NCI-H2107 treated with DMSO at 0.1 percent for 48 hours (cell line): ENCODE measurements at regions not wholly inside any gene's neighbourhood (a gene's known extent, or its start where the extent isn't known, plus 50 kb on each side); places are given as distances from the start of the nearest gene placed in this dataset.

Experiments
- DNase-seq: peaks from one replicate; lab custom pipeline; 2025; ENCODE audit not compliant: unreplicated experiment; lab: John Stamatoyannopoulos, UW

DNA sequence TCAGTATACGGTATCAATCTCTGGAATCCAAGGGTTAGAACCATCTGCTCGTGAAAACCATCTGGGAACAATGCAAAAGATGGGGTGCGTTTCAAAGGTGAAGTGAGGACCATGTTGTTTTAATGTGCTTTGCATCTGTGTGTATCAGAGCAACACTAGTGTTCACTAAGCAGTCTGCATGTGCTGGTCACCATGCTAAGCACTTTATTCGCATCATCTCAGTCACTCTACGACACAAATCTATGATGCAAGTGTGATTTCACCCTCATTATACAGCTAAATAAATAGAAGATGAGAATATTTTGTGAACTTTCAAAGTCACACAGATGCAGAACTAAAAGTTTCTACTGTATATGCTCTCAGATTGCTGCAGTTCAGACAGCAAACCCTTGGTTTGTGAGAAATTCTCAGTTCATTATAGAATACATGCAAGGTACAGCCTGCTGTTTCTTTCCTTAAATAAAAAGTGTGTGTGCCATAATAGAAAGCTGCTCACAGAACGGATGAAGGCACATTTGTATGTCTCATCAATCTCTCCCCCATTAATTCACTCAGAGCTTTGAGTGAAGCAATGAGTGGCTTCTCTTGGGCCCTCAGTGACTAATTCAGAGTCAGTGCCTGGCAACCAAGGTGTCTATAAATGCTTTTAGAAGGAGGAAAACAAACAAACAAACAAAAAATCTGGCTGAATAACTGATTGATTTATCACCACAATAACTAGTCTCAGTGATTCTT lies 652.8 kb upstream of the SOX11 start:
- no peak for DNase-seq

DNA sequence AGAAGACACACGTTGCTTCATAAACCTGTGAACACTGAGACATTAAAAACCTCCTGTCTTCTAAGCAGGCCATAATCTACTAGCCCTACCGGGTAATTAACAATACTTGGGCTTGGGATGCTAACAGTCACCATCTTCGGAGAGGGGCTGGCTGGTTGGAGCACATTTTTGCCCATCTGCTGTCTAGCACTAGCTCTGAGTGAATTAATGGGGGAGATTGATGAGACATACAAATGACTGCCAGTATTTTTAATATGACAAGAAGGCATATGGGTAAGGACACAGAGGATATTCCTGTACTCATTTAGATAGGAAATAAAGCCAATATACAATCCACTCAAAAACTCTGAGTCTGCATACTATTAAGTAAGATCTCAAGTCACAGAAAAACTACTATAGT lies 651.6 kb upstream of the SOX11 start:
- DNase-seq = no peak

DNA sequence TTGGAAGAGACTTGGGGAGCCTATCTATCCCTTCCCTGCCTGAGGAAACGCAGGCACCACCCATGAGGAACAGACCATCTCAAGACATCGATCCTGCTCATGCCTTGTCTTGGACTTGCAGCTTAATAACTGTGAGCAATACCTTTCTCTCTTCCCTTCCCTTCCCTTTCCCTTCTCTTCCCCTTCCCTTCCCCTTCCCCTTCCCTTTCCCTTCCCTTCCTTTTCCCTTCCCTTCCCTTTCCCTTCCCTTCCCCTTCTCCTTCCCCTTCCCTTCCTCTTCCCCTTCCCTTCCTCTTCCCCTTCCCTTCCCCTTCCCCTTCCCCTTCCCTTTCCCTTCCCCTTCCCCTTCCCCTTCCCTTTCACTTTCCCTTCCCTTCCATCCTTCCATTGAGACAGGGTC lies 650.7 kb upstream of the SOX11 start:
- no peak for DNase-seq

DNA sequence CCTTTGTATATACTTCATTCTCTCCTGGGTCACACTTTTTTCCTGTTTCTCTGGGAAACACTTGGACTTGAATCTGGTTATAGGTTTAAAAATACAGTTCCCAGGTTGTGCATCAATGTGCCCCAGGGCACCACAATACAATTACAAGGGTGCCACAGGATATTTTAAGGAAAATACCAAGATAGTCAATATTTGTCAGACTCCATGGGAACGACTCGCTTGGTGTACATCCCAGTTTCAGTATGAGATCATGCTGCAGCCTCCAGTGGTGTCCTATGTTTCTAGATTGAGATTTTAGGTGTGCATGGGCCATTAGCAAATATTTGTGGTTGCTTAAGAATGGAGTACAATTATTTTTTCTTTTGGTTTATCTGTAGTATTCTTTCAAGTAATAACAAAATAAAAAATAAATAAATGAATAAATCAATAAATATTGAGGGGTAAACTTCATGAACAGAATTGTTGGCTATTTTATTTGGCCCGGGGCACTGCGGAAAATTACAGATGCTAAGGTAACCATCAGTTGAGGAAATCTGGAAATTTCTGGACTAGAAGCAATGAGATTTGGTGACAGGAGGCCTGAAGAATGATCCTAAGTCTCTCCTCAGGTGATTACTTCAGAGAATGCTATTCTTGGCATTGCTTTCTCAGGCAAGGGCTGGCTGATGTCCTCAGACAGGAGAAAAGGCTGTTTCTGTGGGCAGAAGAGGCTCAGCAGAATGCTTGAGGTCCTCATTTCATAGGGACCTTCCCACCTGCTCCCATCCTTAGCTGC lies 649.3 kb upstream of the SOX11 start:
- no peak for DNase-seq

DNA sequence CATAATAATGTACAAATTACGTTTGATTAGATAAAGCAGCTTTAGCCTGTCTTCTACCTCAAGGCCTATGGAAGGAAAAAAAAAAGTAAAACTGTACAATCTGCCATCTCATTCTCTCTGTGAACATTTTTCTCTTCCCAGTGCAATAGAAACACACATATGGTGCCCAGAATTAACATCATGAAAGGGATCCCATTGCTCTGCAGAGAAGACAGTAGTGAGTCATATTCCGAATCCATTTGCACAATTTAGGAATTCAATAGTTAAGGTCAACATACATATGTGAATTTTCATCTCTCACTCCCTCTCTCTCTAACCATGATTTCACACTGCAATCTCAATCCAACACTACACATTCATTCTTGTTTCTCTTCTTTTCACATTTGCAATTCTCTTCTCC lies 640.9 kb upstream of the SOX11 start:
- no peak for DNase-seq

DNA sequence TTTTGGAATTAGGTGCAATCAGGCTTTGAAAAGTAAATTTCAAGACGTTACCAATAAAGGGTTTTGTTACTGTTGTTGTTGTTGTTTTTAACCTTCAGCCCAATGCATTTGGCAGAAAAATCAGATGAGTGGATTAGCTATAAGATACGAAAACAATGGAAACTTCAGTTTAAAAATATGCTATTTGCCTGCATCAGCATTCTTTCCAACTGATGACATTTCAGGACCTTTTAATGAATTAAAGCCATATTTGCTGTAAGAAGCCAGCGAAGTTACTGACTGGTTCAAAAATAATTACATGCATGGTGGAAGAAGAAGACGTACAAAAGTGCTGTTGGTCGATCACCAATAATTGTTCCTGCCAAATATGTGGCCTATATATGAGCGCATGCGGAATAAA lies 639.3 kb upstream of the SOX11 start:
- DNase-seq = no peak

DNA sequence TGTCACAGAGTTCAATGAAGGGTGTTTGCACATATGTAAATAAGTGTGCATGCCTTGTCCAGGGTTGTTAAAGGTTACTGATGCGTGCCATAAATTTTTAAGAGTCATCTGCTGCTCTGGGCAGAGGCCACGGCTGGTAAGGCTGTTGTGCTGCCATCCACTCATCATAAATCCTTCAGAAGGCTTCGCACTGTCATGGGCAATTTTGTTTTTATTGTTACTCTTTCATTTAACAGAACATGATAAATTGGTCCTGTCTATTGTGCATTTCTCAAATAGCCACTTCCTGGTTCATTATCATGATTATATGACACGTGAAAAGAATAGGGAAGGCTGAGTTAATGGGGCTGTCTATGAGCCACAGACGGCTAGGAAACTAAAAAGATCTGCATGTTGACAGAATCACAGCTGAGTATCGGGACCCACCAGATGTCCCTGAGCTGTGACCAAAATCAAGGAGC lies 634.3 kb upstream of the SOX11 start:
- DNase-seq = peak; percentile 98

DNA sequence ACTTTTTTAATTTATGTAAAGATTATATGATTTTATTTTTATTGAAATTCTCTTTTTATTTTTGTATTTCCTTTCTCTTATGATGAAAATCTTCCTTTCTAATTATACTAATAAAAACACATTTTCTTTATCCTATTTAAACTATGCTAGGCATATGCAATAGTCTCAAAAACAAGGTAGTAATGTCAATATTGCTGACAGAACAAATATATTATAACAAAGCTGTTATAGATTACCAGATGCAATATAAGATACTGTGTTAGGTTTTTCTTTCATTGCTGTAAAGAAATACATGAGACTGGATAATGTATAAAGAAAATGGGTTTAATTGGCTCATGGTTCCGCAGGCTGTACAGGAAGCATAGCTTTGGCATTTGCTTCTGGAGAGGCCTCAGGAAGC lies 631.2 kb upstream of the SOX11 start:
- no peak for DNase-seq

DNA sequence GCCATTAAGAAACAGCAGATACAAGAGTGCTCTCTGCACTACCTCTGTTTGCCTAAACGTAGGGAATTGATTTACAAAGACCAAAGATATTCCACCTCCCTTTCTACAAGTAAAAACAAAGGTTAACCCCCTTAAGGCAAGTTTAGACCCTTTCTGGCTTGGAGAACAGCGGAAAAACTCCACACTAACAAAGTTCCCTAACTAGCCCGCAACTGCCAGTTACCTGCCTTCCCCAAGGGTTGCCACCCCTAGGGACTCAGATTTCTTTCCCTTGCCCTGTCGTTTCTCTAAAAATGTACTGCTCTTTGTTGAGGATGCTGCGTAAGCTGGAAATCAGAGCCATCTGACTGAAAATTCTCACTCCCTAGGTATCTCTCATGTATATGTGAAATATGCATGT lies 627.5 kb upstream of the SOX11 start:
- DNase-seq = no peak

DNA sequence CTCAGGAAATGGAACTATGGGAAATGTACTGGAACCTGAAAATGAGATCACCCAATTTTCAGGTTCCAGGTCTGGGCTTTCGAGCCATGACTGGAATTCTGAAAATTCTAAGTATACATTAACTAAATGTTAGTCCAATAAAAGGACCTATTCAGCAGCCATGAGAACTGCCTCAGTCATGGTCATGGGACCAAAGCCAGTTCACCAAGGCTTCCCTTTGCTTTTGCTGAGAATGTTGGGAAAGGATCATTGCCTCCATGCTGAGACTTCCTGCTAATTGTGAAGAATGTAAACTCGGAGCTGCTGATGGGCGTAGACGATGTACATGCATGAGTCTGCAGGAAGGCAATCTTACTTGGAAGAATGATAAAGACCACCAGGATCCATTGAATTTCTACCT lies 624.4 kb upstream of the SOX11 start:
- DNase-seq = no peak

DNA sequence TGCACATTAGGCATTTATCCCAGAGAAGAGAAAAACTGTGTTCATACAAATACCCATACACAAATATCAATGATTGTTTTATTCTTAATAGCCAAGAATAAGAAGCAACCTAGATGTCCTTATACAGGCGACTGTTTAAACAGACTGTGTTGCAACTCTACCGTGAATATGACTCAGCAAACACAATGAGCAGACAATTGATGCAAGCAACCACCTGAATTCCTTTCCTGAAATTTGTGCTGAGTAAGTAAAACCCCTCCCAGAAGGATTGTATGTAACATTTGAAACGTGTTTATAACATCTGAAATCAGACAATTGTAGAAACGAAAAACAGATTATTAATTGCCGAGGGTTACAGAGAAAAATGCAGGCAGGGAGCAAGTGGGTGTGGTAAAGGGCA lies 621.9 kb upstream of the SOX11 start:
- peak; percentile 3 for DNase-seq

DNA sequence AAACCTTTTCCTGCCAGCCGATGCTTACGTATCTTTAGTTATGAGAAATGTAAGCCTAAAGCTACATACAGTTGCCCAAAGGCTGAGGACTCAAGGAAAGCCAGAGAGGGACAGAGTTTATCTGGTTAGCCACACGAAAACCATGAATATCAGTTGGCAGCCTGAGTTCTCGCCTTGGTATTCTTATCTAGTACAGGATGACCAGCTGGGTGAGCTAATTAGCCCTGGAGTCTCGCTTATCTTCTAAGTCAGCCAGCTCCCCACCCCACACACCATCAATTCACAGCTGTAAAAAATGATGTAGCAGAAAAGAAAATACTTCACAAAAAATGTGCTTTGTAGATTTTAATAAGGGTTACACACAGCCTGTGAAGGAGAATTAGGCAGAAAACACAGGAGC lies 617.5 kb upstream of the SOX11 start:
- DNase-seq = no peak

DNA sequence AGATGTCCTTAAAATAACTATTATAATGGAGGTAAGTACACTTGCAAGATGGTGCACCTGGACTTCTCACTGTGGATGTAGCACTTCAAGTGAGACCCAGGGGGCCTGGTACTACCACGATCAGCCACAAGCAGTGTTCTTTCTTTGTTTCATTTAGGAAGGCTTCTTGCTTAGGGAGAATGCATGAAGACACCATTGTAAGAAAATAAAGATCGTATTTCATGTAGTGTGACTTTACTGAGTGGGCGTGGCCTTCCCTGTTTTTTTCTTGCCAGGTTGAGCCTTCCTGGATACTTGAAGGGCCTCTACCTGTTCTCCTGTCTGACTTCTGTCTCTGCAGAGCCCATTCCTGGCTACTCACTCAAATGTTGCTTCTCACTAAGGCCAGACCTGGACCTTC lies 615.6 kb upstream of the SOX11 start:
- peak; percentile 89 for DNase-seq

DNA sequence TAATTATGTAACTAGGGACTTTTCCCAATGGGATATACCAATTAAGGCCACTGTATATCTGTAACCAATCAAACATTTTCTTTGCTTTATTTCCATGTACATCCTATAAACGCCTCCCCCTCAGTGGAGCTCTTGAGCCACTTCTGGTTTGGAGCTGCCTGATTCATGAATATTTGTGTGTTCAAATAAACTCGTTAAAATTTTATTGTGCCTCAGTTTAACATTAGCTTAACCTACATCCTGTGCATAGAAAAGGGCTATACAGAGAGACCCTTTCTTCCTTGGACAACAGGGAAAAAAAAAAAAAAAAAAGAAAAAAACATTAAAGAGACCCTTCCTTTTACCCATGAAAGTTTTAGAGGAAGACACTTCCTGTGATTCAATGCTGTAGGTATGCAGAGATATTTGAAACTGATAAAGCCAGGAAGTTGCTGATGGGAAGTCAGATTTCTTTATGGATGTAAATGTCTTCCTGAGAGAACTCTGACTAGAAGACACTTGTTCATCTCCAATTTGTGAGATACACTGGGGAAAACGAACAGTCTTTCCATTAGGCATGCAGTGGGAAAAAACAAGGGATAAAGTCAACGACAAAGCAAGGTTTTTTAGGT lies 614.6 kb upstream of the SOX11 start:
- peak; percentile 6 for DNase-seq

DNA sequence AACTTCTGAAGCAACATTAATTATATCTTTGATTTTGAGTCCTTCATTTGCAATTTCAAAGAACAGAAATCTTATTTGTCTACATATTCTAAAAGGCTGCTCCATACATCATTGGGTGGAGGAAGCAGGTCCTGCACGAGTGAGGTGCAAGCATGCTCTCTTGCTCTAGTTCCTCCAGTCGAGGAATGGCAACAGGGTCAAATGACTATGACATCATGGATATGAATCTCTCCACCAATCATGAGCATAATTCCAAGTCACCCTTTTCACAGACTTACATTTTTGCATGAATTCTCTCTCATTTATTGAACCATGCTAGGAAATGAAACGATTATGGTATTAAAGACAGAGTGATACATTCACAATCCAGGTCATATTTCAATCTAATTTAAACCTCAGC lies 608.8 kb upstream of the SOX11 start:
- DNase-seq = no peak

DNA sequence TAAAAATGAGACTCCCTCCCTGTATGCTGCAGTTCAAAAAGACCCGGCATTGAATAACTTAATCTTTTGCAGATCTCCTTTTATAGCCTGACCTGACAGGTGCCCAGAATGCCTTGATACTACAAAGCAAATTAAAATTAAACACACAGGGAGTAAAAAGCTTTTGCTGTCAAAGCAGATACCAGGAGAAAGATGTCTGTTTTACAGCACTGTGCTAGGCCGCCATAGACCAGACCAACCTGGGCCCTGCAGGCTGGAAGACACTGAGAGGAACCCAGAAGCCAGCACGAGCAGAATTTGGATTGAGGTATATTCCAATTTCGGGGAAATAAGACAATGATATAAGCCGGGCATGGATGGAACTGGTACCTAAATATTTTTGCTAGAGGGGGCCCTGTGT lies 602.8 kb upstream of the SOX11 start:
- no peak for DNase-seq

DNA sequence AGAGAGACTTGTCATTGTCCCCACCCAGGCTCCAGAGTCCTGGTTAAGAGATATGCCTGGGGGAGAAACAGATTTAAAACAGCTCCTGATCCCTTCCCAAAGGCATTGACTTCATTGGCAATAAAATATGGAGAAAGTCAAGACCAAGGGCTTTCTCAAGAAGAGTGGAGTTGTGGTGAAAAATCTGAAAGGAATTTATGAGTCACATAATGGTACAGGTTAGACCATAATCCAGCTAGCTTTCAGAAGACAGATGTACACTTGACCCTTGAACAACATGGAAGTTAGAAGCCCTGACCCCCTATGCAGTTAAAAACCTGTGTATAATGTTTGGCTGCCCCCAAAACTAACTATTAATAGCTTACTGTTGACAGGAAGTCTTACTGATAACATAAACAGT lies 599.1 kb upstream of the SOX11 start:
- DNase-seq = no peak

DNA sequence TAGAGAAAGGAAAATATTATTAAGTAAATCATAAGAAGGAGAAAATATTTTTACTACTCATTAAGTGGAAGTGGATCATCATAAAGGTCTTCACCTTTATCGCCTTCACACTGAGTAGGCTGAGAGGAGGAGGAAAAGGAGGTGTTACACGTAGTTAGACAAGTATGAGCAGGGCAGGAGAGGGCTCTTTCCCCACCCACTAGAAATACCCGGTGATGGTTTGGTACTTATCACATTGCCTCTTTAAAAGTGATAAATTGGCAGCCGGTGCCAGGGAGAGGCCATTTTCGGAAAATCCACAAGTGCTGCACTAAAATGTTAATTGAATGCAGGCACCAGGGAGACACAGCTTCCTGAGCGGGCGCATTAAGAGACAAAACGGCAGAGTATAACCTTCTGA lies 598.7 kb upstream of the SOX11 start:
- no peak for DNase-seq

DNA sequence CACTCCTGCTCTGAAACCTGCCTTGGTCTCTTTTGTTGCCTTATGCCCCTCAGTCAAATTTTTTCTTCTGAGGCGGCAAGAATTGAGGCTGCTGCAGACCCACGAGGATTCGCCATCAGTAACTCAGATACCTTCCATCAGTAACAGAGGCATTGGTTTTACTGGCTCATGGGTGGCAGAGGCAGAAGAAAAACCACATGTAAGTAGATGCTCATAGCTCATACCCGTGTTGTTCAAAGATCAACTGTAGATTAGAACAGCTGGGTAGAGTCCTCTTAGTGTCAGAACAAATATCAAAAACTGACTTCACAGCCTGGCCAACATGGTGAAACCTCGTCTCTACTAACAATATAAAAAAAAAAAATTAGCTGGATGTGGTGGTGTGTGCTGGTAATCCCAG lies 598.0 kb upstream of the SOX11 start:
- no peak for DNase-seq

DNA sequence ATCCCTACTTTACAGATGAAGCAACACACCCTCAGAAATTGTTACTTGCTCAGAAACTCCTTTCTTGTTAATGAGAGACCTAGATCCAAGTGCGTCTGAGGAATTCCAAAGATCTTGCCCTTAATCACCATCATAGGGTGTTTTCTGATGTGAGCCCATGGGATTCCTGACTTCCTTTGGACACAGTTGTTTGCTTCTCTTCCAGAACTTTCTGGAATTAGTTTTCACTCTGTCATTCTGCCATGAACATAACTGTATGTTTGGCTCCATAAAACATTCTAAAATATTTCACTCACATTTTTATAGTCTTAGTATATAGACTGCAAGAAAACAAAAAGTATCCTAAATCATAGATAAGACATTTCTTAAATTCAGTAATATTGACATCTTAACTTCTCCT lies 593.9 kb upstream of the SOX11 start:
- no peak for DNase-seq

DNA sequence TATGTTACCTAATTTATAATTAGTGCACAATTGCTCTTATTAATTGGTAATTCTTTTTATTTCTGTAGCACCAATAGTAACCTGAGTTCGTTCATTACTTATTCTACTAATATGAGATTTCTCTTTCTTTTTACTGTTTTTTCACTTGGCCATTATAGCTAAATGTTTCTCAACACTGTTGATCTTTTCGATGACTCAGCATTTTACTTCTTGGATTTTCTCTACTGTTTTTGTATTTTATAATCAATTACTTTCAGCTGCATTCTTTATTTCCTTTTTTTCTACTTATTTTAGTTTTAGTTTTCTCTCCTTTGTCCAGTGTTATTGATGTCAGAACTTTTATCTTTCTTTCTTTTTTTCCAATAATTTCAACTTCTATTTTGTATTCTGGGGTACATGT lies 589.4 kb upstream of the SOX11 start:
- no peak for DNase-seq

DNA sequence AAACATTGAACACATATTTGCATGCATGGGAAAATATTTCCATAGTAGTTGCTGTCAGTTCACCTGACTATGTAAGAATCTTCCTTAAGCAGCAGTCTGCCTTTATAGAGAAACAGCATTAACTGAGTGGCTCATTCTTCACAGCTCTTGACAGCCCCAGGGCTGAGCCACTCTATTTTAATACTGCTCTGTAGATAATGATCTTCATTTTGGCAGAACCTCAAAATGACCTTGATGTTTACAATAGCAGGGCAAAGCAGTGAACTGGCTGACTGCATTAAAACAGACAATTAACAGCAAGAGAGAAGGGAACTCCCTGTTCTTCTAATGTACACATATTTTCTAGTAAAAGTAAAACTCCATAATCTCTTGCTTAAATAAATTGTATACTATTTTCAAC lies 580.6 kb upstream of the SOX11 start:
- DNase-seq = peak; percentile 29
